ENCODE measurements at regions not wholly inside any gene's neighbourhood (a gene's known extent, or its start where the extent isn't known, plus 50 kb on each side); places are given as distances from the start of the nearest gene placed in this dataset.

GRCh38 chr4:42751587-42751986, 94.7 kb upstream of the ATP8A1 start:
- intact Hi-C loops (cut with DNase I), result no loop called here
- WGBS, 2 donors, result 89 to 98% methylated on average over 1 of the region's 1 CpG
- no peak overlapping the region for H3K4me3 ChIP-seq

GRCh38 chr4:42750856-42751255, 94.0 kb upstream of the ATP8A1 start:
- Histone ChIP-seq H3K9me3 (peaks cover 0 to 2% (median 0%) of the 10 kb centered on the region in 4 donors), H3K36me3 (no peaks in the 10 kb centered on the region), H3K4me1 (no peaks in the 10 kb centered on the region), H3K27ac (no peak overlapping the region), H3K4me3 (no peak overlapping the region), H3K27me3 (no peaks in the 10 kb centered on the region)
- intact Hi-C loops (cut with DNase I), result no loop called here
- 33 to 56% methylated on average over 2 of the region's 2 CpGs for WGBS, 2 donors
- TF ChIP-seq CTCF (IDR thresholded peaks at IDR 0.05) (no peak), EP300 (IDR thresholded peaks at IDR 0.05) (no peak), POLR2AphosphoS5 (IDR thresholded peaks at IDR 0.05) (no peak), POLR2A (IDR thresholded peaks at IDR 0.05) (no peak)
- no peak for DNase-seq

More at GRCh38 chr4:42751587-42751986, 94.7 kb upstream of the ATP8A1 start:
- no peaks in the 10 kb centered on the region for H3K27me3 ChIP-seq
- TF ChIP-seq POLR2AphosphoS5 (IDR thresholded peaks at IDR 0.05) (no peak), CTCF (IDR thresholded peaks at IDR 0.05) (no peak), EP300 (IDR thresholded peaks at IDR 0.05) (no peak), POLR2A (IDR thresholded peaks at IDR 0.05) (no peak)
- H3K27ac ChIP-seq, result no peak overlapping the region
- peaks cover 0 to 2% (median 0%) of the 10 kb centered on the region in 4 donors for H3K9me3 ChIP-seq
- no peaks in the 10 kb centered on the region for H3K36me3 ChIP-seq
- no peak for DNase-seq
- no peaks in the 10 kb centered on the region for H3K4me1 ChIP-seq

GRCh38 chr4:42750091-42750490, 93.2 kb upstream of the ATP8A1 start:
- no peak for DNase-seq
- H3K27me3 ChIP-seq, result no peaks in the 10 kb centered on the region
- H3K9me3 ChIP-seq, result peaks cover 0 to 2% (median 0%) of the 10 kb centered on the region in 4 donors
- H3K27ac ChIP-seq, result no peak overlapping the region
- no peaks in the 10 kb centered on the region for H3K4me1 ChIP-seq
- intact Hi-C loops (cut with DNase I), result no loop called here
- H3K4me3 ChIP-seq, result no peak overlapping the region
- no peaks in the 10 kb centered on the region for H3K36me3 ChIP-seq
- 59 to 62% methylated on average over 1 of the region's 1 CpG for WGBS, 2 donors
- TF ChIP-seq POLR2A (IDR thresholded peaks at IDR 0.05), result no peak
- peak in 1 of 4 experiments; percentile 10 for TF ChIP-seq CTCF (IDR thresholded peaks at IDR 0.05)
- TF ChIP-seq POLR2AphosphoS5 (IDR thresholded peaks at IDR 0.05), result no peak
- TF ChIP-seq EP300 (IDR thresholded peaks at IDR 0.05), result no peak

- Histone ChIP-seq H3K4me1 (no peaks in the 10 kb centered on the region), H3K36me3 (no peaks in the 10 kb centered on the region), H3K9me3 (no peaks in the 10 kb centered on the region), H3K27ac (no peak overlapping the region), H3K4me3 (no peak overlapping the region), H3K27me3 (no peaks in the 10 kb centered on the region)
- no peak for TF ChIP-seq POLR2A (IDR thresholded peaks at IDR 0.05)
- no peak for TF ChIP-seq CTCF (IDR thresholded peaks at IDR 0.05)
- no peak for TF ChIP-seq POLR2AphosphoS5 (IDR thresholded peaks at IDR 0.05)
- TF ChIP-seq EP300 (IDR thresholded peaks at IDR 0.05), result no peak
- WGBS, 2 donors, result 79 to 85% methylated on average over 2 of the region's 2 CpGs
- intact Hi-C loops (cut with DNase I), result loop anchor here (10.0 kb wide), 1 partner anchor 173 kb away; no protein-coding TSS in a partner anchor
- no peak for DNase-seq
These were observed 91.1 kb upstream of the ATP8A1 start for GRCh38 chr4:42747971-42748370.

Data from sigmoid colon (tissue), 6 donors.